ENCODE measurements at regions not wholly inside any gene's neighbourhood (a gene's known extent, or its start where the extent isn't known, plus 50 kb on each side); places are given as distances from the start of the nearest gene placed in this dataset.

DNA sequence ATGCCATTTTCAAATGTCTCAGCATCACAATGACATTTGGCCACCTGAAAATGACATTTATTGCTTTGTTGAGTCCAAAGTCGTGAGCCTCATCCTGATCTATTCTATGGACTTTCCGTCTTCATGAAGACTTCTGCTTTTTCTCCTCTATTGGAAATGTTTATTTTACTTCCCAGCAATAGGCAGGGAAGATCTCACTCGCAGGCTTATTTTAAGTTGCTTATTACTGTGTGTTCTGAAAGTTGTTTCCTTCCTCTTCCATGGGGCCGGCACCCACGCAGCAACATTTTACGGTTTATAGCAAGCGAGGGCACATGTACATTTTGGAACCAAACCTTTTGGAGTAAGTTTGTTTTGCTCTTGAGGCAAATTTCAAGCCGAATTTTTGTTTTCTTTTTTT lies 221.0 kb upstream of the KLF6 start:
- intact Hi-C loops (cut with micrococcal nuclease) = no loop called here
- TF ChIP-seq, protein P1, sequence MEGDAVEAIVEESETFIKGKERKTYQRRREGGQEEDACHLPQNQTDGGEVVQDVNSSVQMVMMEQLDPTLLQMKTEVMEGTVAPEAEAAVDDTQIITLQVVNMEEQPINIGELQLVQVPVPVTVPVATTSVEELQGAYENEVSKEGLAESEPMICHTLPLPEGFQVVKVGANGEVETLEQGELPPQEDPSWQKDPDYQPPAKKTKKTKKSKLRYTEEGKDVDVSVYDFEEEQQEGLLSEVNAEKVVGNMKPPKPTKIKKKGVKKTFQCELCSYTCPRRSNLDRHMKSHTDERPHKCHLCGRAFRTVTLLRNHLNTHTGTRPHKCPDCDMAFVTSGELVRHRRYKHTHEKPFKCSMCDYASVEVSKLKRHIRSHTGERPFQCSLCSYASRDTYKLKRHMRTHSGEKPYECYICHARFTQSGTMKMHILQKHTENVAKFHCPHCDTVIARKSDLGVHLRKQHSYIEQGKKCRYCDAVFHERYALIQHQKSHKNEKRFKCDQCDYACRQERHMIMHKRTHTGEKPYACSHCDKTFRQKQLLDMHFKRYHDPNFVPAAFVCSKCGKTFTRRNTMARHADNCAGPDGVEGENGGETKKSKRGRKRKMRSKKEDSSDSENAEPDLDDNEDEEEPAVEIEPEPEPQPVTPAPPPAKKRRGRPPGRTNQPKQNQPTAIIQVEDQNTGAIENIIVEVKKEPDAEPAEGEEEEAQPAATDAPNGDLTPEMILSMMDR (IDR thresholded peaks at IDR 0.05; ENCODE audit: unreplicated experiment) = no peak
- DNase-seq (ENCODE audit: unreplicated experiment) = no peak
- Mint-ChIP-seq H3K36me3 (ENCODE audit: insufficient read depth, unreplicated experiment) (no peaks in the 10 kb centered on the region), H3K4me1 (ENCODE audit: insufficient read depth, unreplicated experiment) (no peaks in the 10 kb centered on the region), H3K27me3 (ENCODE audit: insufficient read depth, unreplicated experiment) (no peaks in the 10 kb centered on the region), H3K27ac (ENCODE audit: low read depth, unreplicated experiment) (no peak overlapping the region), H3K4me3 (ENCODE audit: unreplicated experiment) (no peak overlapping the region), H3K9me3 (ENCODE audit: unreplicated experiment) (peaks cover 5% of the 10 kb centered on the region)
- no TSS peak for BruUV-seq (replicated peaks)
- POLR2A ChIA-PET = no interaction called here
- CTCF ChIA-PET = no interaction called here

- H3K9me3 Mint-ChIP-seq (ENCODE audit: unreplicated experiment) = peaks cover 16% of the 10 kb centered on the region
- CTCF ChIA-PET = no interaction called here
- no peak overlapping the region for H3K4me3 Mint-ChIP-seq (ENCODE audit: unreplicated experiment)
- H3K27ac Mint-ChIP-seq (ENCODE audit: low read depth, unreplicated experiment) = no peak overlapping the region
- H3K4me1 Mint-ChIP-seq (ENCODE audit: insufficient read depth, unreplicated experiment) = no peaks in the 10 kb centered on the region
- BruUV-seq (replicated peaks) = no TSS peak
- no peak for DNase-seq (ENCODE audit: unreplicated experiment)
- H3K27me3 Mint-ChIP-seq (ENCODE audit: insufficient read depth, unreplicated experiment) = no peaks in the 10 kb centered on the region
- POLR2A ChIA-PET = interaction anchor here (0.6 kb wide), 1 partner anchor 44 kb away, joined by 3 read pairs; no protein-coding TSS in a partner anchor
- TF ChIP-seq, protein P1 (IDR thresholded peaks at IDR 0.05; ENCODE audit: unreplicated experiment) = no peak
- intact Hi-C loops (cut with micrococcal nuclease) = no loop called here
- H3K36me3 Mint-ChIP-seq (ENCODE audit: insufficient read depth, unreplicated experiment) = no peaks in the 10 kb centered on the region
Observed at GRCh38 chr10:4004990-4005389, 220.0 kb upstream of the KLF6 start.

GRCh38 chr10:4004144-4004543 lies 219.1 kb upstream of the KLF6 start:
- peaks cover 18% of the 10 kb centered on the region for H3K9me3 Mint-ChIP-seq (ENCODE audit: unreplicated experiment)
- H3K4me1 Mint-ChIP-seq (ENCODE audit: insufficient read depth, unreplicated experiment) = no peaks in the 10 kb centered on the region
- no peak for DNase-seq (ENCODE audit: unreplicated experiment)
- ChIA-PET POLR2A (interaction anchor here (0.6 kb wide), 1 partner anchor 31 kb away, joined by 3 read pairs; no protein-coding TSS in a partner anchor), CTCF (no interaction called here)
- no peak overlapping the region for H3K27ac Mint-ChIP-seq (ENCODE audit: low read depth, unreplicated experiment)
- H3K4me3 Mint-ChIP-seq (ENCODE audit: unreplicated experiment) = no peak overlapping the region
- no TSS peak for BruUV-seq (replicated peaks)
- intact Hi-C loops (cut with micrococcal nuclease) = no loop called here
- no peaks in the 10 kb centered on the region for H3K36me3 Mint-ChIP-seq (ENCODE audit: insufficient read depth, unreplicated experiment)
- no peaks in the 10 kb centered on the region for H3K27me3 Mint-ChIP-seq (ENCODE audit: insufficient read depth, unreplicated experiment)
- TF ChIP-seq, protein P1 (IDR thresholded peaks at IDR 0.05; ENCODE audit: unreplicated experiment) = no peak

DNA sequence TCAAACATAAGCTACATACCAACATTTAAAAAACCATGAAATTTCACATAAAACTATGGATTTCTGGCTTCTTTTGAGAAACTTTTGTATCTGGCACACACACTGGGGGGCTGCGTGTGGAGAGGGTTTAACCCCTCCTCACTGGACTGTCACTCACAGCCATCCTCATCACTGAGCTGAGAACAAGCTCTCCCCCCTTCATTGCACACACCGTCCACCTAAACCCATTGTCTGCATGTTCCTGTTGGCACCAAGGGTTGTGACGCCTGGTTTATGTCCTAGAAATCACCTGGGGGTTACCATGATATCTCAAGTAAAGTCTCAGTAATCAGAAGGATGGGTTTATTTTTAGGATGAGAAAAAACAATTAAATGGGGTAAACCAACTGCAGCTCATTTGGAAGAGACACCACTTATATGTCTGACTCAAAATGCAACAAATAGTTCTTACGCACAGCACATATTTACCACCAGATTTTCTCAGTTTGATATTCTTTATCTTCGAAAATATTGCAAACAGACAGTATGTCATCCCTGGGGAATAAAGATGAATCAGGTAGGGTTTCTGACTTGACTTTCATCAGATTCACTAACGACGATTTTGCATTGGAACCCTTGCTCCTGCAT lies 218.5 kb upstream of the KLF6 start:
- Mint-ChIP-seq H3K4me1 (ENCODE audit: insufficient read depth, unreplicated experiment) (no peaks in the 10 kb centered on the region), H3K9me3 (ENCODE audit: unreplicated experiment) (peaks cover 18% of the 10 kb centered on the region), H3K27me3 (ENCODE audit: insufficient read depth, unreplicated experiment) (no peaks in the 10 kb centered on the region), H3K36me3 (ENCODE audit: insufficient read depth, unreplicated experiment) (no peaks in the 10 kb centered on the region), H3K27ac (ENCODE audit: low read depth, unreplicated experiment) (no peak overlapping the region), H3K4me3 (ENCODE audit: unreplicated experiment) (no peak overlapping the region)
- POLR2A ChIA-PET = interaction anchor here (0.5 to 1.0 kb wide), 4 partner anchors 10 to 248 kb away, joined by 3 to 7 read pairs (median 3); no protein-coding TSS in a partner anchor
- no TSS peak for BruUV-seq (replicated peaks)
- intact Hi-C loops (cut with micrococcal nuclease) = no loop called here
- CTCF ChIA-PET = interaction anchor here (0.6 kb wide), 2 partner anchors 128 to 527 kb away, joined by 3 read pairs; no protein-coding TSS in a partner anchor
- TF ChIP-seq, protein P1 (IDR thresholded peaks at IDR 0.05; ENCODE audit: unreplicated experiment) = no peak
- DNase-seq (ENCODE audit: unreplicated experiment) = no peak
